Suprapubic skin (tissue), 3 donors: ENCODE measurements at regions not wholly inside any gene's neighbourhood (a gene's known extent, or its start where the extent isn't known, plus 50 kb on each side); places are given as distances from the start of the nearest gene placed in this dataset.

Source experiments
- CTCF ChIP-seq, 2 donors: fragments of 200-600 bp in 1 of 2; fragments of 450-650 bp in 1 of 2; sonication (generic) in 1 of 2; IDR thresholded peaks; one replicate each; pipeline ENCODE4 v1.5.1; 2016 to 2019; ENCODE audit warnings: antibody characterized with exemption in 2 of 2, mild to moderate bottlenecking in 1 of 2, moderate library complexity in 1 of 2
- POLR2AphosphoS5 ChIP-seq, 3 donors: sonication (generic); formaldehyde crosslinking; IDR thresholded peaks; one replicate each; pipeline ENCODE4 v1.6.1; 2017; ENCODE audit warnings: antibody characterized with exemption in 3 of 3

GRCh38 chr2:172376016-172376415 lies 51.4 kb upstream of the ITGA6 start:
- TF ChIP-seq POLR2AphosphoS5 (IDR thresholded peaks at IDR 0.05) (no peak), CTCF (IDR thresholded peaks at IDR 0.05) (no peak)
